Activated T-cell treated with anti-CD3 and anti-CD28 coated beads, Interleukin-2, amount 50 U/mL, for 72 hours (primary cell): ENCODE measurements at regions not wholly inside any gene's neighbourhood (a gene's known extent, or its start where the extent isn't known, plus 50 kb on each side); places are given as distances from the start of the nearest gene placed in this dataset.
"Not testable (repeated sequence)": the region's sequence is repeated elsewhere in the genome, so short reads cannot be mapped to it uniquely, and the experiment has no call there.

ENCODE experiments used
- ATAC-seq, 2 donors: fragments of 150-1000 bp; cut with Tn5 transposase; replicated peaks in 1 of 2; 2 replicates each; pipeline ENCODE4 v1.10.0; 2021; ENCODE audit warnings: moderate library complexity in 2 of 2, mild to moderate bottlenecking in 1 of 2
- DNase-seq, 2 donors: peaks; one replicate each; pipeline ENCODE4 v3.0.0; 2021 to 2022; ENCODE audit warnings: mixed read lengths in 1 of 2
- H3K27ac Mint-ChIP-seq: one replicate; pipeline ENCODE4 v1.8.0; 2022; ENCODE audit warnings: mild to moderate bottlenecking, moderate library complexity, mixed read lengths
- H3K27me3 Mint-ChIP-seq: one replicate; pipeline ENCODE4 v1.8.0; 2022; ENCODE audit warnings: low read depth, mixed read lengths
- H3K36me3 Mint-ChIP-seq, 2 donors: one replicate each; pipeline ENCODE4 v1.8.0; 2022; ENCODE audit warnings: mixed read lengths in 2 of 2, mild to moderate bottlenecking in 1 of 2; ENCODE audit not compliant: insufficient read depth in 2 of 2
- H3K4me1 Mint-ChIP-seq: one replicate; pipeline ENCODE4 v1.8.0; 2022; ENCODE audit warnings: low read depth, mixed read lengths
- H3K4me3 Mint-ChIP-seq, 2 donors: one replicate each; pipeline ENCODE4 v1.8.0; 2022; ENCODE audit warnings: mild to moderate bottlenecking in 2 of 2, mixed read lengths in 2 of 2, moderate library complexity in 2 of 2
- H3K9me3 Mint-ChIP-seq, 2 donors: one replicate each; pipeline ENCODE4 v1.8.0; 2022; ENCODE audit warnings: mixed read lengths in 2 of 2

GRCh38 chr7:54186336-54186735, 355.8 kb upstream of the VSTM2A start:
- no peaks in the 10 kb centered on the region for H3K27me3 Mint-ChIP-seq
- peaks cover 19 to 22% of the 10 kb centered on the region in 2 donors for H3K9me3 Mint-ChIP-seq
- H3K4me1 Mint-ChIP-seq = no peaks in the 10 kb centered on the region
- DNase-seq (no peak), ATAC-seq (no peak)
- no peak overlapping the region for H3K4me3 Mint-ChIP-seq
- H3K27ac Mint-ChIP-seq = no peak overlapping the region
- H3K36me3 Mint-ChIP-seq = peaks cover 4 to 5% of the 10 kb centered on the region in 2 donors

- Mint-ChIP-seq H3K27me3 (no peaks in the 10 kb centered on the region), H3K36me3 (peaks cover 4 to 5% of the 10 kb centered on the region in 2 donors), H3K4me1 (no peaks in the 10 kb centered on the region), H3K27ac (no peak overlapping the region), H3K9me3 (peaks cover 13 to 17% of the 10 kb centered on the region in 2 donors), H3K4me3 (no peak overlapping the region)
- ATAC-seq (no peak), DNase-seq (no peak)
These were observed 354.1 kb upstream of the VSTM2A start for GRCh38 chr7:54187886-54188685.

GRCh38 chr7:54188843-54189242, 353.3 kb upstream of the VSTM2A start:
- H3K36me3 Mint-ChIP-seq = peaks cover 3 to 5% of the 10 kb centered on the region in 2 donors
- DNase-seq (no peak), ATAC-seq (no peak)
- peaks cover 14 to 15% of the 10 kb centered on the region in 2 donors for H3K9me3 Mint-ChIP-seq
- H3K27me3 Mint-ChIP-seq = no peaks in the 10 kb centered on the region
- no peaks in the 10 kb centered on the region for H3K4me1 Mint-ChIP-seq
- H3K27ac Mint-ChIP-seq = no peak overlapping the region
- H3K4me3 Mint-ChIP-seq = no peak overlapping the region

GRCh38 chr7:54189330-54189729, 352.8 kb upstream of the VSTM2A start:
- no peaks in the 10 kb centered on the region for H3K4me1 Mint-ChIP-seq
- peaks cover 13 to 14% of the 10 kb centered on the region in 2 donors for H3K9me3 Mint-ChIP-seq
- no peak overlapping the region for H3K27ac Mint-ChIP-seq
- no peaks in the 10 kb centered on the region for H3K27me3 Mint-ChIP-seq
- H3K4me3 Mint-ChIP-seq = no peak overlapping the region
- H3K36me3 Mint-ChIP-seq = peaks cover 2 to 5% of the 10 kb centered on the region in 2 donors
- DNase-seq = no peak
- ATAC-seq = no peak

- H3K4me3 Mint-ChIP-seq = no peak overlapping the region
- H3K9me3 Mint-ChIP-seq = peaks cover 7 to 9% of the 10 kb centered on the region in 2 donors
- H3K36me3 Mint-ChIP-seq = peaks cover 0 to 4% of the 10 kb centered on the region in 2 donors
- H3K27me3 Mint-ChIP-seq = no peaks in the 10 kb centered on the region
- DNase-seq = no peak
- ATAC-seq = no peak
- no peaks in the 10 kb centered on the region for H3K4me1 Mint-ChIP-seq
- no peak overlapping the region for H3K27ac Mint-ChIP-seq
These were observed 340.7 kb upstream of the VSTM2A start for GRCh38 chr7:54201501-54201900.

- H3K4me1 Mint-ChIP-seq = no peaks in the 10 kb centered on the region
- no peak for ATAC-seq
- peaks cover 6 to 8% of the 10 kb centered on the region in 2 donors for H3K36me3 Mint-ChIP-seq
- H3K27ac Mint-ChIP-seq = no peak overlapping the region
- no peaks in the 10 kb centered on the region for H3K27me3 Mint-ChIP-seq
- H3K9me3 Mint-ChIP-seq = peaks cover 22 to 25% of the 10 kb centered on the region in 2 donors
- no peak for DNase-seq
- no peak overlapping the region for H3K4me3 Mint-ChIP-seq
These were observed 326.8 kb upstream of the VSTM2A start for GRCh38 chr7:54215424-54215823.

GRCh38 chr7:54226030-54226429, 316.1 kb upstream of the VSTM2A start:
- H3K4me3 Mint-ChIP-seq, H3K36me3 Mint-ChIP-seq, H3K27me3 Mint-ChIP-seq, H3K4me1 Mint-ChIP-seq, H3K9me3 Mint-ChIP-seq, DNase-seq, ATAC-seq, H3K27ac Mint-ChIP-seq: not testable (repeated sequence)

GRCh38 chr7:54242776-54243175, 299.4 kb upstream of the VSTM2A start:
- no peak overlapping the region for H3K27ac Mint-ChIP-seq
- ATAC-seq = no peak
- no peaks in the 10 kb centered on the region for H3K36me3 Mint-ChIP-seq
- peaks cover 13 to 18% of the 10 kb centered on the region in 2 donors for H3K9me3 Mint-ChIP-seq
- no peak overlapping the region for H3K4me3 Mint-ChIP-seq
- H3K4me1 Mint-ChIP-seq = no peaks in the 10 kb centered on the region
- DNase-seq = no peak
- H3K27me3 Mint-ChIP-seq = no peaks in the 10 kb centered on the region

- H3K4me1 Mint-ChIP-seq = no peaks in the 10 kb centered on the region
These were observed 297.2 kb upstream of the VSTM2A start for GRCh38 chr7:54245020-54245419.

GRCh38 chr7:54249686-54250085, 292.5 kb upstream of the VSTM2A start:
- ATAC-seq = no peak
- no peaks in the 10 kb centered on the region for H3K36me3 Mint-ChIP-seq
- no peak overlapping the region for H3K4me3 Mint-ChIP-seq
- no peaks in the 10 kb centered on the region for H3K4me1 Mint-ChIP-seq
- no peaks in the 10 kb centered on the region for H3K27me3 Mint-ChIP-seq
- H3K9me3 Mint-ChIP-seq = peaks cover 0 to 8% of the 10 kb centered on the region in 2 donors
- no peak overlapping the region for H3K27ac Mint-ChIP-seq
- no peak for DNase-seq

More at GRCh38 chr7:54245020-54245419, 297.2 kb upstream of the VSTM2A start:
- no peak for DNase-seq
- H3K4me3 Mint-ChIP-seq = no peak overlapping the region
- H3K27me3 Mint-ChIP-seq = no peaks in the 10 kb centered on the region
- no peaks in the 10 kb centered on the region for H3K36me3 Mint-ChIP-seq
- no peak overlapping the region for H3K27ac Mint-ChIP-seq
- no peak for ATAC-seq
- H3K9me3 Mint-ChIP-seq = peaks cover 8 to 17% of the 10 kb centered on the region in 2 donors

GRCh38 chr7:54252256-54253035, 289.7 kb upstream of the VSTM2A start:
- DNase-seq (no peak), ATAC-seq (no peak)
- no peak overlapping the region for H3K27ac Mint-ChIP-seq
- no peaks in the 10 kb centered on the region for H3K4me1 Mint-ChIP-seq
- H3K36me3 Mint-ChIP-seq = no peaks in the 10 kb centered on the region
- no peak overlapping the region for H3K4me3 Mint-ChIP-seq
- H3K9me3 Mint-ChIP-seq = peaks cover 0 to 7% of the 10 kb centered on the region in 2 donors
- H3K27me3 Mint-ChIP-seq = no peaks in the 10 kb centered on the region

GRCh38 chr7:54253036-54253373, 289.2 kb upstream of the VSTM2A start:
- no peak for ATAC-seq
- Mint-ChIP-seq H3K36me3 (no peaks in the 10 kb centered on the region), H3K4me3 (no peak overlapping the region), H3K27ac (no peak overlapping the region), H3K27me3 (no peaks in the 10 kb centered on the region), H3K9me3 (peaks cover 0 to 7% of the 10 kb centered on the region in 2 donors), H3K4me1 (no peaks in the 10 kb centered on the region)
- no peak for DNase-seq

GRCh38 chr7:54255242-54255641, 286.9 kb upstream of the VSTM2A start:
- no peak for DNase-seq
- H3K36me3 Mint-ChIP-seq = no peaks in the 10 kb centered on the region
- H3K4me1 Mint-ChIP-seq = no peaks in the 10 kb centered on the region
- no peak overlapping the region for H3K4me3 Mint-ChIP-seq
- ATAC-seq = no peak
- no peaks in the 10 kb centered on the region for H3K27me3 Mint-ChIP-seq
- H3K27ac Mint-ChIP-seq = no peak overlapping the region
- peaks cover 2 to 8% of the 10 kb centered on the region in 2 donors for H3K9me3 Mint-ChIP-seq
